ENCODE measurements at regions not wholly inside any gene's neighbourhood (a gene's known extent, or its start where the extent isn't known, plus 50 kb on each side); places are given as distances from the start of the nearest gene placed in this dataset.

DNA sequence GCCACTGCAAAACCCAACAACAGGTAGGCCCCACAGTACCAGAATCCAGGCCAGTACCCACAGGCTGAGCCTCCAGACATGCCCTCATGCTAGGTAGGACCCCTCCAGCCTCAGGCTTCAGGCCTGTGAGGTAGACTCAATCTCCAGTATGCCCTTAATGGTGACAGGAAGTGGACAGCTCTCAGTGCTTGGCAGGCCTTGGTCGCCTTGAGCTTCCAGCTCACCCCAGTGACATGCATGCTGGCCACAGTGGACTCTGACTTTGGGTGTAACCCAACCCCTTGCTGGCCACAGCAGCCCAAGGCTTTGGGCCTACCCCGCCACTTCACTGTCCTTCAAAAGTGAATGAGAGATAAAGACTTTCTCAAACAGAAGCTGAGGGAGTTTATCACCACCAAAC lies 324.2 kb downstream of the ANTXR2 start:
- in situ Hi-C loops (cut with MboI) (no loop called here), intact Hi-C loops (cut with micrococcal nuclease; ENCODE audit: unreplicated experiment) (no loop called here)
- Histone ChIP-seq H4K20me1 (ENCODE audit: control insufficient read depth, insufficient read depth) (no peaks in the 10 kb centered on the region; the same call in 1 of the 2 replicates), H3K27ac (ENCODE audit: control insufficient read depth, insufficient read depth) (no peak overlapping the region), H3K79me2 (ENCODE audit: control insufficient read depth, insufficient read depth, low read length) (no peaks in the 10 kb centered on the region), H3K4me2 (ENCODE audit: control insufficient read depth, insufficient read depth) (no peak overlapping the region), H3K36me3 (ENCODE audit: control insufficient read depth in 2 of 2, insufficient read depth in 2 of 2, low read length in 1 of 2) (no peaks in the 10 kb centered on the region), H3K27me3 (replicated peaks in 1 of 2; ENCODE audit: control insufficient read depth in 2 of 2, insufficient read depth in 2 of 2, low read length in 1 of 2) (no peaks in the 10 kb centered on the region), H3K9me3 (replicated peaks; ENCODE audit: control insufficient read depth, insufficient read depth, low read length) (no peaks in the 10 kb centered on the region), H3K4me1 (ENCODE audit: control insufficient read depth, insufficient read depth, low read length) (no peaks in the 10 kb centered on the region), H2AFZ (ENCODE audit: control insufficient read depth, low read depth, low read length) (no peak overlapping the region), H3K9ac (ENCODE audit: control insufficient read depth, insufficient read depth, low read length) (no peak overlapping the region), H3K4me3 (no peak overlapping the region)
- ATAC-seq (no peak), FAIRE-seq (no peak), DNase-seq (ENCODE audit: low read depth, low spot score) (no peak)
- SMC1A ChIA-PET (ENCODE audit: uncharacterized antibody, unreplicated experiment), result interaction anchor here (0.6 kb wide), 1 partner anchor 10 kb away, joined by 3 read pairs; no protein-coding TSS in a partner anchor
- WGBS (ENCODE audit: insufficient coverage, insufficient replicate concordance, low lambda C conversion rate, missing lambda C conversion rate), result 8% methylated on average over 2 of the region's 2 CpGs
- RAD21 ChIA-PET (ENCODE audit: unreplicated experiment), result no interaction called here
- CTCF ChIA-PET, result interaction anchor here (1.2 kb wide), 1 partner anchor 13 kb away, joined by 4 read pairs; no protein-coding TSS in a partner anchor
- POLR2A ChIA-PET, result no interaction called here
- TF ChIP-seq RAD21 (IDR thresholded peaks at IDR 0.05; ENCODE audit: insufficient read depth, low read depth, low read length) (no peak), CHD2 (IDR thresholded peaks at IDR 0.05; ENCODE audit: borderline replicate concordance, low read depth, low read length) (no peak), POLR2AphosphoS5 (IDR thresholded peaks at IDR 0.05; ENCODE audit: low read length) (no peak), EED (IDR thresholded peaks at IDR 0.05; ENCODE audit: low read depth) (no peak), NR2C1 (IDR thresholded peaks at IDR 0.05) (no peak), NFYA (IDR thresholded peaks at IDR 0.05; ENCODE audit: borderline replicate concordance, low read depth, low read length) (no peak), ATF7 (IDR thresholded peaks at IDR 0.05; ENCODE audit: low read depth) (no peak), ZSCAN29 (IDR thresholded peaks at IDR 0.05) (no peak), GABPA (IDR thresholded peaks at IDR 0.05; ENCODE audit: low read depth) (no peak), HDGF (IDR thresholded peaks at IDR 0.05) (no peak)
- TF ChIP-seq, protein P1, sequence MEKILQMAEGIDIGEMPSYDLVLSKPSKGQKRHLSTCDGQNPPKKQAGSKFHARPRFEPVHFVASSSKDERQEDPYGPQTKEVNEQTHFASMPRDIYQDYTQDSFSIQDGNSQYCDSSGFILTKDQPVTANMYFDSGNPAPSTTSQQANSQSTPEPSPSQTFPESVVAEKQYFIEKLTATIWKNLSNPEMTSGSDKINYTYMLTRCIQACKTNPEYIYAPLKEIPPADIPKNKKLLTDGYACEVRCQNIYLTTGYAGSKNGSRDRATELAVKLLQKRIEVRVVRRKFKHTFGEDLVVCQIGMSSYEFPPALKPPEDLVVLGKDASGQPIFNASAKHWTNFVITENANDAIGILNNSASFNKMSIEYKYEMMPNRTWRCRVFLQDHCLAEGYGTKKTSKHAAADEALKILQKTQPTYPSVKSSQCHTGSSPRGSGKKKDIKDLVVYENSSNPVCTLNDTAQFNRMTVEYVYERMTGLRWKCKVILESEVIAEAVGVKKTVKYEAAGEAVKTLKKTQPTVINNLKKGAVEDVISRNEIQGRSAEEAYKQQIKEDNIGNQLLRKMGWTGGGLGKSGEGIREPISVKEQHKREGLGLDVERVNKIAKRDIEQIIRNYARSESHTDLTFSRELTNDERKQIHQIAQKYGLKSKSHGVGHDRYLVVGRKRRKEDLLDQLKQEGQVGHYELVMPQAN (conservative IDR thresholded peaks at IDR 0.05), result no peak
- TF ChIP-seq, protein P2, sequence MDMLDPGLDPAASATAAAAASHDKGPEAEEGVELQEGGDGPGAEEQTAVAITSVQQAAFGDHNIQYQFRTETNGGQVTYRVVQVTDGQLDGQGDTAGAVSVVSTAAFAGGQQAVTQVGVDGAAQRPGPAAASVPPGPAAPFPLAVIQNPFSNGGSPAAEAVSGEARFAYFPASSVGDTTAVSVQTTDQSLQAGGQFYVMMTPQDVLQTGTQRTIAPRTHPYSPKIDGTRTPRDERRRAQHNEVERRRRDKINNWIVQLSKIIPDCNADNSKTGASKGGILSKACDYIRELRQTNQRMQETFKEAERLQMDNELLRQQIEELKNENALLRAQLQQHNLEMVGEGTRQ (IDR thresholded peaks at IDR 0.05; ENCODE audit: borderline replicate concordance, low read depth, low read length), result no peak
- TF ChIP-seq, protein P3, sequence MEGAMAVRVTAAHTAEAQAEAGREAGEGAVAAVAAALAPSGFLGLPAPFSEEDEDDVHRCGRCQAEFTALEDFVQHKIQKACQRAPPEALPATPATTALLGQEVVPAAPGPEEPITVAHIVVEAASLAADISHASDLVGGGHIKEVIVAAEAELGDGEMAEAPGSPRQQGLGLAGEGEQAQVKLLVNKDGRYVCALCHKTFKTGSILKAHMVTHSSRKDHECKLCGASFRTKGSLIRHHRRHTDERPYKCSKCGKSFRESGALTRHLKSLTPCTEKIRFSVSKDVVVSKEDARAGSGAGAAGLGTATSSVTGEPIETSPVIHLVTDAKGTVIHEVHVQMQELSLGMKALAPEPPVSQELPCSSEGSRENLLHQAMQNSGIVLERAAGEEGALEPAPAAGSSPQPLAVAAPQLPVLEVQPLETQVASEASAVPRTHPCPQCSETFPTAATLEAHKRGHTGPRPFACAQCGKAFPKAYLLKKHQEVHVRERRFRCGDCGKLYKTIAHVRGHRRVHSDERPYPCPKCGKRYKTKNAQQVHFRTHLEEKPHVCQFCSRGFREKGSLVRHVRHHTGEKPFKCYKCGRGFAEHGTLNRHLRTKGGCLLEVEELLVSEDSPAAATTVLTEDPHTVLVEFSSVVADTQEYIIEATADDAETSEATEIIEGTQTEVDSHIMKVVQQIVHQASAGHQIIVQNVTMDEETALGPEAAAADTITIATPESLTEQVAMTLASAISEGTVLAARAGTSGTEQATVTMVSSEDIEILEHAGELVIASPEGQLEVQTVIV (IDR thresholded peaks at IDR 0.05; ENCODE audit: borderline replicate concordance, partially characterized antibody), result no peak
- no TSS peak for BruUV-seq (replicated peaks)
